HepG2 (cell line): ENCODE measurements at regions not wholly inside any gene's neighbourhood (a gene's known extent, or its start where the extent isn't known, plus 50 kb on each side); places are given as distances from the start of the nearest gene placed in this dataset.

Source experiments
- ATAC-seq: fragments of 200-7000 bp; cut with Tn5 transposase; 3 replicates; pipeline ENCODE4 v1.9.1; 2020; ENCODE audit warnings: mild to moderate bottlenecking, moderate library complexity
- BruUV-seq: library from RNA; stranded (reverse); fragments of 400-500 nt; replicated peaks from 2 replicates; lab custom pipeline; 2021; lab: Mats Ljungman, UMichigan
- CTCF ChIA-PET: fragments of 300-600 bp; formaldehyde crosslinking; extraction: SDS; loops from one replicate; lab custom pipeline; 2021; ENCODE audit warnings: low total read pairs, inconsistent platforms, low intra/inter-chr PET ratio; lab: Yijun Ruan, JAX
- POLR2A ChIA-PET: fragments of 350-600 bp; sonication (Branson Sonifier 250); formaldehyde crosslinking; loops from one replicate; lab custom pipeline; 2020; ENCODE audit warnings: antibody characterized with exemption, inconsistent platforms; lab: Yijun Ruan, JAX
- DNase-seq: peaks from one replicate; pipeline ENCODE4 v3.0.0-alpha.2; 2015; ENCODE audit warnings: low spot score
- FAIRE-seq: peaks from 3 replicates; lab custom pipeline; 2011; peaks lifted over from hg19 to GRCh38; lab: Jason Lieb, UNC
- H2AFZ ChIP-seq: one replicate; pipeline ENCODE4 v1.6.1; 2011; ENCODE audit warnings: low read length, inconsistent platforms
- H3K27ac ChIP-seq: fragments of 300-600 bp; 3 replicates; pipeline ENCODE4 v1.8.0; 2011; ENCODE audit warnings: mixed run types, mild to moderate bottlenecking, mixed read lengths, low read length, inconsistent platforms; ENCODE audit not compliant: insufficient read depth; ENCODE audit errors: extremely low read length
- H3K27me3 ChIP-seq, 2 experiments: fragments of 200-600 bp in 1 of 2; 2 replicates in 1 of 2; 3 replicates in 1 of 2; pipeline versions ENCODE4 v1.6.0 to v1.8.0; 2011; ENCODE audit warnings: low read length in 2 of 2, mild to moderate bottlenecking in 2 of 2, moderate library complexity in 2 of 2, inconsistent platforms in 1 of 2; ENCODE audit not compliant: insufficient read depth in 2 of 2, control insufficient read depth in 1 of 2
- H3K36me3 ChIP-seq, 2 experiments: fragments of 200-600 bp in 1 of 2; replicated peaks in 1 of 2; 2 replicates in 1 of 2; 3 replicates in 1 of 2; pipeline versions ENCODE4 v1.5.1 to v1.8.0; 2011; ENCODE audit warnings: low read length in 2 of 2, inconsistent platforms in 1 of 2; ENCODE audit not compliant: insufficient read depth in 2 of 2, control insufficient read depth in 1 of 2
- H3K4me1 ChIP-seq: 2 replicates; pipeline ENCODE4 v1.5.1; 2012; ENCODE audit warnings: low read length, inconsistent platforms; ENCODE audit not compliant: insufficient read depth
- H3K4me2 ChIP-seq: 2 replicates; pipeline ENCODE4 v1.6.0; 2011; ENCODE audit warnings: low read depth, low read length, inconsistent platforms
- H3K4me3 ChIP-seq, 3 experiments: fragments of 200-600 bp in 1 of 3; sonication (generic), shearing (Covaris generic) in 1 of 3; replicated peaks in 1 of 3; 2 replicates each; pipeline ENCODE4 v1.5.1; 2011 to 2016; ENCODE audit warnings: low read length in 3 of 3, inconsistent platforms in 2 of 3, low read depth in 2 of 3, mild to moderate bottlenecking in 2 of 3, control low read depth in 1 of 3, mixed read lengths in 1 of 3; ENCODE audit not compliant: insufficient read depth in 1 of 3
- H3K79me2 ChIP-seq: one replicate; pipeline ENCODE4 v1.6.1; 2011; ENCODE audit warnings: low read length, inconsistent platforms; ENCODE audit not compliant: insufficient read depth
- H3K9ac ChIP-seq: 2 replicates; pipeline ENCODE4 v1.6.0; 2011; ENCODE audit warnings: mild to moderate bottlenecking, low read depth, low read length, inconsistent platforms; ENCODE audit not compliant: insufficient read depth
- H3K9me3 ChIP-seq: 2 replicates; pipeline ENCODE4 v1.5.1; 2012; ENCODE audit warnings: mild to moderate bottlenecking, low read length
- H4K20me1 ChIP-seq: 2 replicates; pipeline ENCODE4 v1.6.0; 2011; ENCODE audit warnings: inconsistent platforms, mild to moderate bottlenecking, low read length, moderate library complexity; ENCODE audit not compliant: insufficient read depth
- CEBPB ChIP-seq: IDR thresholded peaks from 2 replicates; pipeline ENCODE4 v1.6.1; 2011; ENCODE audit warnings: low read depth, low read length, improper control_type of control experiment, borderline replicate concordance
- KLF6 ChIP-seq: IDR thresholded peaks from 2 replicates; pipeline ENCODE4 v1.8.0; 2016; ENCODE audit warnings: missing biosample characterization, missing genetic modification reagents
- ZFP90 ChIP-seq: sonication (generic); formaldehyde crosslinking; IDR thresholded peaks from 2 replicates; pipeline ENCODE4 v1.8.0; 2022; ENCODE audit warnings: missing genetic modification reagents, mild to moderate bottlenecking, inconsistent platforms, borderline replicate concordance
- ZMAT3 ChIP-seq: sonication (generic); formaldehyde crosslinking; conservative IDR thresholded peaks from 2 replicates; pipeline ENCODE4 v1.7.0; 2021; ENCODE audit warnings: missing genetic modification reagents
- ZNF691 ChIP-seq: sonication (generic); formaldehyde crosslinking; IDR thresholded peaks from 2 replicates; pipeline ENCODE4 v1.4.0; 2020; ENCODE audit warnings: missing genetic modification reagents, low read depth, mild to moderate bottlenecking, borderline replicate concordance
- WGBS: methylation state at CpG from one replicate; pipeline ENCODE4 v1.1.6; 2017; ENCODE audit warnings: low lambda C conversion rate; 5-methylcytosine and 5-hydroxymethylcytosine counted together
- in situ Hi-C: cut with HindIII; loops from 2 replicates; pipeline ENCODE4 v1.10.0; 2017; ENCODE audit warnings: low pct_unique_long_range_greater_than_20kb; ENCODE audit not compliant: extremely low pct_ligation_motif_present
- intact Hi-C: fragments of 100-400 bp; cut with micrococcal nuclease; formaldehyde crosslinking; loops from one replicate; pipeline ENCODE4 v1.10.0; 2022; ENCODE audit not compliant: unreplicated experiment

GRCh38 chr5:27208051-27208450 lies 169.7 kb upstream of the CDH9 start:
- BruUV-seq, result no TSS peak
- H3K4me1 ChIP-seq, result no peaks in the 10 kb centered on the region
- no peak overlapping the region for H2AFZ ChIP-seq
- no peak for ATAC-seq
- 8% methylated on average over 2 of the region's 2 CpGs for WGBS
- no peak overlapping the region for H3K4me2 ChIP-seq
- intact Hi-C loops, result no loop called here
- FAIRE-seq, result no peak
- no peak for DNase-seq
- no peak overlapping the region for H3K9ac ChIP-seq
- H3K27ac ChIP-seq, result no peak overlapping the region
- H4K20me1 ChIP-seq, result no peaks in the 10 kb centered on the region
- H3K79me2 ChIP-seq, result no peaks in the 10 kb centered on the region
- in situ Hi-C loops, result no loop called here
- H3K27me3 ChIP-seq, result no peaks in the 10 kb centered on the region
- no peak for TF ChIP-seq ZMAT3 (CRISPR knock-in tag)
- no peak for TF ChIP-seq ZNF691 (CRISPR knock-in tag)
- ChIA-PET CTCF (no interaction called here), POLR2A (no interaction called here)
- H3K9me3 ChIP-seq, result peaks cover 16% of the 10 kb centered on the region
- no peaks in the 10 kb centered on the region for H3K36me3 ChIP-seq
- no peak overlapping the region for H3K4me3 ChIP-seq

GRCh38 chr5:27191786-27192510 lies 153.6 kb upstream of the CDH9 start:
- 39% methylated on average over 7 of the region's 7 CpGs for WGBS
- no peak for FAIRE-seq
- no peak overlapping the region for H2AFZ ChIP-seq

More at GRCh38 chr5:27191786-27192510, 153.6 kb upstream of the CDH9 start:
- TF ChIP-seq CEBPB, result peak; percentile 56
- TF ChIP-seq ZFP90 (CRISPR knock-in tag), result no peak
- no peak for TF ChIP-seq KLF6 (CRISPR knock-in tag)
- ChIA-PET CTCF (no interaction called here), POLR2A (no interaction called here)
- Histone ChIP-seq H3K9ac (no peak overlapping the region), H3K4me1 (no peaks in the 10 kb centered on the region), H3K27me3 (no peaks in the 10 kb centered on the region), H3K79me2 (no peaks in the 10 kb centered on the region), H4K20me1 (no peaks in the 10 kb centered on the region), H3K36me3 (no peaks in the 10 kb centered on the region), H3K27ac (no peak overlapping the region), H3K4me2 (no peak overlapping the region), H3K9me3 (no peaks in the 10 kb centered on the region), H3K4me3 (no peak overlapping the region)
- in situ Hi-C loops (no loop called here), intact Hi-C loops (no loop called here)
- ATAC-seq, result no peak
- DNase-seq, result no peak
- BruUV-seq, result no TSS peak
